Glomerular visceral epithelial cell (primary cell): ENCODE measurements at regions not wholly inside any gene's neighbourhood (a gene's known extent, or its start where the extent isn't known, plus 50 kb on each side); places are given as distances from the start of the nearest gene placed in this dataset.

ENCODE experiments used
- DNase-seq: peaks from one replicate; pipeline ENCODE4 v3.0.0-alpha.2; 2016; ENCODE audit errors: extremely low spot score

DNA sequence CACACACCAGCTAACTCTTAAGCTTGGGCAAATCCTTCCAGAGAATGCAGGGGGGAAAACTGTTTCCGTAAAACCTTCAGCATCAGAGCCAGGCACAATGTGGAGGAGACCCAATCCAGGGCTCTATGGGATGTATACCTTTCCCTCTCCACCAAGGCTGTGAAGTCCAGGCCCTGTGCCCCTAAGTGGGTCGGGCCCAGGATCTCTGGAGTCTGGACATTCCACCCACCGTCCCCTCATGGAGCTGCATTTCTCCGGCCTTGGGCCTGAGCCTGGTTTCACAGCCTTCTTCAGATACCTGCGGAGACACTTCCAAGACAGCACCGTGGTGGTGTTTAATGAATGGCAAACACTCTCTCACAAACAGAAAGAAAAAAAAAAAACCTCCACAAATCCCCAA, 186.2 kb downstream of the URI1 start:
- DNase-seq = no peak

DNA sequence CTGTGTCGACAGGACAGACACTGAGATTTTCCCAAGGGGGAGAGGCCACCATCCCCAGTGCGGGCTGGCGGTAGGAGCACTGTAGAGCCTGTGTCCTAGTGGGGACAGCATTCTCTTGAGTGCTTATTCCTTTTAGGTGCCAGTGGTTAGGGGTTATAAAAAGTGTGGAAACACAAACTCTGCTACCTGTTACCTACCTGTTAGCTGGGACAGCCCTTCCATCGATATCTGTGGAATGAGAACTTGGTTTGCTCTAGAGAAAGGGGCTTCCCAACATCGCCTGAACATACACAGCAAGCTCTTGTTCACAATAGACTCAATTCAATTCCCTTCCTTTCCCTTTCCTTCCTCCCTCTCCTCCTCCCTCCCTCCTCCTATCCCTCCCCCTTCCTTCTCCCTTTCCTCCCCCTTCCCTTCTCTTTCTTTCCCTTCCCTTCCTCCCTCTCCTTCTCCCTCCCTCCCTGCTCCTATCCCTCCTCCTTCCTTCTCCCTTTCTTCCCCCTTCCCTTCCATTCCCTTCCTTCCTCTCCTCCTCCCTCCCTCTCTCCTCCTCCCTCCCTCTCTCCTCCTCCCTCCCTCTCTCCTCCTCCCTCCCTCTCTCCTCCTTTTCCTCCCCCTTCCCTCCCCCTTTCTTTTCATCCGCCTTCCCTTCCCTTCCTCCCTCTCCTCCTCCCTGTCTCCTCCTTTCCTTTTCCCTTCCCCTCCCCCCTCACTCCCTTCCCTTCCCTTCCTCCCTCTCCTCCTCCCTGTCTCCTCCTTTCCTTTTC, 188.5 kb downstream of the URI1 start:
- DNase-seq = no peak

- DNase-seq = no peak
These were observed 189.2 kb downstream of the URI1 start for GRCh38 chr19:30131246-30131645.

DNA sequence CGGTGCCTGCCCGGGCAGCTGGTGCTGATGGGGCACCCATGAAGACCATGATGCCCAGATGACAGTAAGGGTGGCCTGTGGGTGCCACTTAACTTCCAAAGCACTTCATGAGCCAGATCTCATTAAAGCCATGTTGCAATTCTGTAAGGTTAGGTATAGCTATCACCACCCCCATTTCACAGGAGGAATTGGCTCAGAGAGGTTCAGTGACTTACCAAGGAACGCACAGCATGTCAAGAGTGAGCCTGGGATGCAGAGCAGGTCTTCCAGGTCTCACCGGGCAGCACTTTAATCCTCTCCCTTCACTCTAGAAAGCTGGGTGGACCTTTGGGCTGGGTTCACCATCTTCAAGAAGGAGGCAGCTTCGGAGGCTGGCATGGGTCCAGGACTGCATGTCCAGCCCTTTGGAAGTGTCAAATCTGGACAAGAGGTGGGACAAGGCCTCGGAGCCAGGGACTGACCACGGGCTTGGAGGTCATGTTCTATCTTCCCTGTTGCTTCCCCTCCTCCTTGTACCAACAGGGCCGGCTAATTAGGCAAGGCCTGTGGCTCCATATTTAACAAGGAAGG, 189.8 kb downstream of the URI1 start:
- DNase-seq = no peak

DNA sequence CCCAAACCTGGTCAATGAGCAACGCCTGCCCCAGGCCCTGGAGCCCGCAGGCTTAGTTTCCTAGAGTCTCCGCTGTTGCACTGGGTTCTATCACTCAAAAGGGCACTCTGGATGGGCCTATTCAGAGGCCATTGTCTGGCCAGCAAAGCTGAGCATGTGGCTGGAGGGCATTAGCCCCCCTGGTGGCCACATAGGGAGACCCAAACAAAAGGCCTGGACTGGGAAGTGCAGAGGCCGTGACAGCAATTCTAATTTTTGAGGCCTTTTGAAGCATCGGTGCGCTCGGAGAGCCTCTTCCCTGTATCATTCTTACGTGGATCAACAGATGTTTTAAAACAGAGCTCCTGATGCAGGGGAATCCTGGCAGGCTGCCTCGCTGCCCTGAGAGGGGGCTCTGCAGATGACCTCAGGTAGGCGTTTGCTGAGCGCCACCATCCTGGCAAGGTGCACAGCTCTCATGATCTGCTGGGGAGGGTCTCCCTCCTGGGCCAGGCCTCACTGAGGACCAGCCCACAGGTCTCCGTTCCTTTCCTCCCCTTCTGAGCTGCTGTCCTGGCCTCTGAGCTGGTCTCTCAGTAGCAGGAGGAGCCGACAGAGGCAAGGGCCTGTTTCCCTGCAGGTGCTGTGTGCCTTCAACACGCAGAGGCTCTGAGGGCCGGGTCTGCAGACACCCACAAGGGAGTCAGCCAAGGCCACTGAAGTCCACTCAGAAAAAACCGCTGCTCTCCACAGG, 190.5 kb downstream of the URI1 start:
- no peak for DNase-seq

GRCh38 chr19:30133803-30134202, 191.8 kb downstream of the URI1 start:
- no peak for DNase-seq

- DNase-seq = no peak
These were observed 193.2 kb downstream of the URI1 start for GRCh38 chr19:30135093-30135757.

- DNase-seq = no peak
These were observed 193.8 kb downstream of the URI1 start for GRCh38 chr19:30135797-30136196.

DNA sequence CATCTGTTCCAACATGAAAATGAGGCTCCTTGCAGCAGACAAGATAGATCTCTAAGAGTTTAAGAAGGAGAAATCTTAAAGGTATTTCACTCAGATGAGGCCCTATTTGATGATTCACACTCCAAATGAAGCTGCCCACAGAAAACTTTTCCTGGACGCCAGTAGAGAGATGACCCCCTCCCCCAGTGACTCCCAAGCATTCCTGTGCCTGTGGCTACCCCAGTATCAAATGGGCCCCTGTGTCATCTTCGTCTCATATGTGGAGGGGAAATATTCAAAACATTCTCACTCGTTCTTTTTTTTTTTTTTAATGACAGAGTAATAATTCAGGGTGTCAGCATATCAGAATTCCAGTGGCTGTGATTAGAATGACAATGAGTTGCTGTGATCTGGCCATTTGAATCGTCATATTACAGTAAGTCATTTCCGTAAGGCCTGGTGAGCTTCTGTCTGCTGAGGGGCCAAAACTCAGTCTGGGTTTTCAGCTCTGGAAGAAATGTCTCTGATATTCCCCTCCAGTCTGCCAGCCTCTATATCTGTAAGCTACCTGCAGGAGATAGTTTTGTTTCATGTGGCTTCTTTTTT, 194.7 kb downstream of the URI1 start:
- no peak for DNase-seq

DNA sequence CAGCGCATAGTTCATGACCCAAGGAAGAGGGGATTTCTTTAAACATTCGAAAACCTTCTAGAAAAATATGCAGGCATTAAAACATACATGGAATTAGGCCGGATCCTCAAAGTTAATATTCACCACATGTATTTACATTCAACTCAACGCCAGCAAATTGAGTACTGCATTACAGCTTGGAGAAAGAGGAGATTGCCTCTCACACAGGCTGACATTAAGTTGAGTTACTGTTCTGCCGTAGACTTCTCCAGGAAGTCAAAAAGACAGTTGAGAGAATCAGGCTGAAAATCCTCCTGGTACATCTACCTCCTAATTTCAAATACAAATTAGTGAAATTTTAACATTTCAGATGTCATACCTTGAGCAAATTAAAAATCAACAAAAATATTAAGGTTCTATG, 195.7 kb downstream of the URI1 start:
- DNase-seq = no peak

- DNase-seq = no peak
These were observed 202.3 kb downstream of the URI1 start for GRCh38 chr19:30144242-30144758.

DNA sequence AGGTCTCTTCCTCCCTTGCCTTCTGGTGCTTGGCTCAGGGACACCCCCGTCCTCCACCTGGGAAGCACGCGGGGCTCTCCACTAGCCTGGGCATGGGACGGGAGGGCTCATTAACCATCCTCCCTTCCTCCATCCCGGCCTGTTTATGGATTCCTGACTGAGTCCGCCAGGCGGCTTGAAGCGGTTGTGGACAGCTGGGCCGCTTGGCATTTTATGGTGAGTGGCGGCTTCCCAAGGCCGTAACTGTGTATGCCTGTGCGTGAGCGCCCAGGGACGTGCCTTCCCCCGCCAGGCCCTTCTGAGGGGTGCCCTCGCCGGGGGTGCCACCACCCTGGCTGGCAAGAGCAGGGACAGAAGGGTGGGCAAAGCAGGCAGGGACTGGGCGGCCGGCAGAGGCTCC, 202.8 kb downstream of the URI1 start:
- DNase-seq = no peak

DNA sequence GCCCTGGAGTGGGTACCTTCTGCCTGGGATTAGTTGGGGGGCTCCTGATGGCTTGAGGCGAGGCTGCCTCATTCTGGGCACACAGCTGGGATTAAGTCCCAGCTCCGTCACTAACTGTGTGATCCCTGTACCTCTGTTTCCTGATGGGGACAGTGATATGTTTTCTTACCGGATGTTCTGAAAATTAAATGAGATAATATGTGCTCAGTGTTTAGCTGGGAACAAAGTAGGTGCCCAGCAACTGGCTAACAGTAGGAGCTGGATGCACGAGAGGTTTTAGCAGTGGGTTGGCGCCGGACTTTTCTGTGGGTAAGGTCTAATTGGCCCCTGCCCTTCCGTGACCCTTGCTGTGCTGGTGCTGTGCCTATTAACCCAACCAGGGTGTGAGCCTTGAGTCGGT, 203.4 kb downstream of the URI1 start:
- no peak for DNase-seq

DNA sequence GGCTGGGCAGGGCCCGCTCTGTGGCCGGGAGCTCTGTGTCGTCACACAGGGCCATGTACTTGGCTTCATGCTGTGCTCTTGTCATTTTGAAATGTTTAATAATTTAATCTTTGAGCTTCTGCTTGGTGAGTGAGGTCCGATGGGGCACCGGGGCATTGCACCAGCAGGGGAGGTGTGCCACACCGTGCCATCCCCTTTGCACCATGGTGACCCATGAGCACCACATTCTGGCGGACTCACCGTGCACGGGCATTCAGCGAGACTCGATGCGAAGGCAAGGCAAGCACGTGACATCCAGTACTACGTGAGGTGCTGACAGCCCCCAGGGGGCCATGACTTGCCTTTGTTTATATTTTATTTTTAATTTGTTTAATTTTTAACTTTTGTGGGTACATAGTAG, 204.3 kb downstream of the URI1 start:
- no peak for DNase-seq

GRCh38 chr19:30148039-30148790, 206.2 kb downstream of the URI1 start:
- no peak for DNase-seq

DNA sequence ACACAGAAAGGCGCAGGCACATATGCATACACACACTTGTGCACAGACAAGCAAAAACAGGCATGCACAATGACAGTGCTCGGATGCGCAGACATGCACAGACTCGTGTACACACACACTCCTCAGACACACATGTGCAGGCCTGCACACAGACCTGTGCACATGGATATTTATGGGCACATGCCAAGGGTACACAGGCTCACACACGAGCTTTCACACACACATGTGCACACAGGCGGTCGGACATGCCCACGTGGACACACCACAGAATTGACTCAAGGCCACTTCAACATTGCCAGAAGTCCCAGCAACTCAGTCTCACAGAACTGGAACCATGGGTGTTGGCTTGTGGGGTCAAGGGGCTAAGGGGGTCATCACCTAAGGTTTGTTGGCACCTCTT, 206.8 kb downstream of the URI1 start:
- DNase-seq = no peak

DNA sequence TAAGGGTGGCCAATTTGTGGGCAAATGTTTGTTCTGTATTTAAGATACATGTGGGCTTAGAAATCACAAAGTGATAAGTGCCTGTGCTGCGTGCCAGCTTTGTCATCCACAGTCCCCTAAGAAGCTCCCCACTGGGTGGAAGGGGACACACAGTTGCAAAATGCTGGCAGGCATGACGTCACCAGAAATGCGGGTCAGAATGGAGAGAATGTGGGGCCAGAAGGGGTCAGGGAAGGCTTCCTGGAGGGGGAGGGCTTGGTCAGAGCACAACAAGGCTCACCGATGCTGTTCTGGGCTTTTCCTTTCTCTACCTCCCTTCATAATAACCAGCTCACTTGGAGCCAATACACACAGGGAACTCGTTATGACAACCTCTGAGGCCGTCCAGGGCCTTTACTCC, 207.3 kb downstream of the URI1 start:
- DNase-seq = no peak

DNA sequence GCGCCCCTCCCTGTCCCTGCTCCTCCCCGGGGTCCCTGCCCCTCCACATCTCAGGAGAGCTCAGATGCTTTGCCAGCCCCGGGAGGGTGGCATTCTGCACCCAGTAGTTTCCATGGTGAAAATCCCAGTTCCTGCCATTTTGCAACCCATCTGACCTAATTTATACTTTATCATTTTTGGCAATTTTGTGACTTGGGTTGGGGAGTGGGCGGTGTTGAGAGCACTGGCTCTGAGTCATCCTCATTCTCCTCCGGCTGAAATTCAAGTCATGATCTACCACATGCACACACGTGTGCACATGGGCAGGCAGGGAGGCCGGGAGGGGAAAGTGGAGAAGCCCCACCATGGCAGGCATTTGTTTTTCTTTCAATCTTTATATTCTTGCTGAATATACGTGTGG, 208.6 kb downstream of the URI1 start:
- DNase-seq = no peak

DNA sequence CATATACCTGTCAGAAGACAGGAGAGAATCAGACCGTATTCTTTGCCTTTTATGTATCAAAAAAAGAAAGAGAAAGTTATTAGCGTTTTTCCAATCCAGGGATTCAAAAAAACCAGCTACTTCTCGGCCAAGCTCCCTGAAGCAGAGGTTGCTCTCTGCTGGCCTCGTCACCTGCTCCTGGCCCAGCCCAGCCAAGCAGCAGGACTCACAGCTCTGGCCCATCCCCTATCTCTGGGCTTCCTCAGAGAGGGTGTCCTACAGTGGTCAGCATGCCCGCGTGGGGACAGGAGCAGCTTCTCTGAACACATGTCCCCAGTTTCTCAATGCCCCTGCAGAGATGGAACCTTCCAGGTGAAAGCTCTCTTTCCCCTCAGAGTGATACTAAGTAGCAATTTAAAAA, 209.0 kb downstream of the URI1 start:
- DNase-seq = no peak

- DNase-seq = no peak
These were observed 210.7 kb downstream of the URI1 start for GRCh38 chr19:30152510-30153291.
